ENCODE measurements at regions not wholly inside any gene's neighbourhood (a gene's known extent, or its start where the extent isn't known, plus 50 kb on each side); places are given as distances from the start of the nearest gene placed in this dataset.

GRCh38 chr4:32206756-32207155 lies 1486.6 kb downstream of the PCDH7 start:
- intact Hi-C loops (cut with DNase I), result no loop called here
- 62 to 73% (median 69%) methylated on average over 3 of the region's 3 CpGs for WGBS, 4 donors
- no peak overlapping the region for H3K4me3 ChIP-seq

GRCh38 chr4:32207456-32207855 lies 1487.3 kb downstream of the PCDH7 start:
- DNase-seq, result no peak
- H3K9me3 ChIP-seq (replicated peaks in 1 of 3), result no peaks in the 10 kb centered on the region
- intact Hi-C loops (cut with DNase I), result no loop called here

More at GRCh38 chr4:32206756-32207155, 1486.6 kb downstream of the PCDH7 start:
- H3K27me3 ChIP-seq, result no peaks in the 10 kb centered on the region
- no peaks in the 10 kb centered on the region for H3K9me3 ChIP-seq (replicated peaks in 1 of 3)
- no peak for DNase-seq
- TF ChIP-seq POLR2A (IDR thresholded peaks at IDR 0.05), result no peak
- TF ChIP-seq, protein P1, sequence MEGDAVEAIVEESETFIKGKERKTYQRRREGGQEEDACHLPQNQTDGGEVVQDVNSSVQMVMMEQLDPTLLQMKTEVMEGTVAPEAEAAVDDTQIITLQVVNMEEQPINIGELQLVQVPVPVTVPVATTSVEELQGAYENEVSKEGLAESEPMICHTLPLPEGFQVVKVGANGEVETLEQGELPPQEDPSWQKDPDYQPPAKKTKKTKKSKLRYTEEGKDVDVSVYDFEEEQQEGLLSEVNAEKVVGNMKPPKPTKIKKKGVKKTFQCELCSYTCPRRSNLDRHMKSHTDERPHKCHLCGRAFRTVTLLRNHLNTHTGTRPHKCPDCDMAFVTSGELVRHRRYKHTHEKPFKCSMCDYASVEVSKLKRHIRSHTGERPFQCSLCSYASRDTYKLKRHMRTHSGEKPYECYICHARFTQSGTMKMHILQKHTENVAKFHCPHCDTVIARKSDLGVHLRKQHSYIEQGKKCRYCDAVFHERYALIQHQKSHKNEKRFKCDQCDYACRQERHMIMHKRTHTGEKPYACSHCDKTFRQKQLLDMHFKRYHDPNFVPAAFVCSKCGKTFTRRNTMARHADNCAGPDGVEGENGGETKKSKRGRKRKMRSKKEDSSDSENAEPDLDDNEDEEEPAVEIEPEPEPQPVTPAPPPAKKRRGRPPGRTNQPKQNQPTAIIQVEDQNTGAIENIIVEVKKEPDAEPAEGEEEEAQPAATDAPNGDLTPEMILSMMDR (IDR thresholded peaks at IDR 0.05), result no peak
- no peak overlapping the region for H3K27ac ChIP-seq
- H3K4me1 ChIP-seq (replicated peaks in 1 of 2), result no peaks in the 10 kb centered on the region
- H3K36me3 ChIP-seq (replicated peaks in 1 of 2), result no peaks in the 10 kb centered on the region

GRCh38 chr4:32215277-32215676 lies 1495.1 kb downstream of the PCDH7 start:
- intact Hi-C loops (cut with DNase I), result no loop called here
- WGBS, 4 donors, result 85 to 93% (median 90%) methylated on average over 3 to 10 of the region's 10 CpGs
- TF ChIP-seq POLR2A (IDR thresholded peaks at IDR 0.05), result no peak
- TF ChIP-seq, protein P1 (IDR thresholded peaks at IDR 0.05), result no peak
- Histone ChIP-seq H3K27ac (no peak overlapping the region), H3K36me3 (replicated peaks in 1 of 2) (no peaks in the 10 kb centered on the region), H3K9me3 (replicated peaks in 1 of 3) (no peaks in the 10 kb centered on the region), H3K27me3 (no peaks in the 10 kb centered on the region), H3K4me1 (replicated peaks in 1 of 2) (no peaks in the 10 kb centered on the region), H3K4me3 (no peak overlapping the region)
- DNase-seq, result no peak

More at GRCh38 chr4:32207456-32207855, 1487.3 kb downstream of the PCDH7 start:
- no peak overlapping the region for H3K27ac ChIP-seq
- H3K4me3 ChIP-seq, result no peak overlapping the region
- H3K36me3 ChIP-seq (replicated peaks in 1 of 2), result no peaks in the 10 kb centered on the region
- no peak for TF ChIP-seq POLR2A (IDR thresholded peaks at IDR 0.05)
- TF ChIP-seq, protein P1 (IDR thresholded peaks at IDR 0.05), result no peak
- no peaks in the 10 kb centered on the region for H3K4me1 ChIP-seq (replicated peaks in 1 of 2)
- no peaks in the 10 kb centered on the region for H3K27me3 ChIP-seq

GRCh38 chr4:32216502-32216901 lies 1496.3 kb downstream of the PCDH7 start:
- DNase-seq, result no peak
- intact Hi-C loops (cut with DNase I), result no loop called here
- Histone ChIP-seq H3K9me3 (replicated peaks in 1 of 3) (no peaks in the 10 kb centered on the region), H3K4me3 (no peak overlapping the region), H3K36me3 (replicated peaks in 1 of 2) (no peaks in the 10 kb centered on the region), H3K27me3 (no peaks in the 10 kb centered on the region), H3K27ac (no peak overlapping the region), H3K4me1 (replicated peaks in 1 of 2) (no peaks in the 10 kb centered on the region)
- WGBS, 4 donors, result 53 to 91% (median 85%) methylated on average over 3 to 9 of the region's 9 CpGs
- TF ChIP-seq, protein P1 (IDR thresholded peaks at IDR 0.05), result no peak
- no peak for TF ChIP-seq POLR2A (IDR thresholded peaks at IDR 0.05)

All from adrenal gland (tissue), 9 donors.